ENCODE measurements at regions not wholly inside any gene's neighbourhood (a gene's known extent, or its start where the extent isn't known, plus 50 kb on each side); places are given as distances from the start of the nearest gene placed in this dataset.

DNA sequence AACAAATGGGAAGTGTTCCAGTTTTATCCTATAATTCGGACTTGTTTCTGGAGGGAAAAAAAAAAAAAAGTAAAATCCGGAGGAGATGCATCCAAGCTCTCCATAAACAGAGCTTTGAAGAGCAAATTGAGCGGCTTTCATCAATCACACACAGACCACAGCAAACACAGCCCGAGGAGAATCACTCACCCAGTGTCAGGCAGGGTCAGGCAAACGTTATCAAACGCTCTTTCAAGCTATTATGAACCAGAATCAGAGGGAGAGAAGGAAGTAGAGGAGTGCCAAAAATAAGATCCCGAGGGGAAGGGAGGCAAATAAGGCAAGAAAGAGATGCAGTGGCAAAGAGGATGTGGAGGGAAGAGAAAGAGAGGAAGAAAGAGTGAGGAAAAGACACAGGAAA, 188.3 kb upstream of the CAMK1G start:
- DNase-seq = no peak

- DNase-seq = no peak
Measured at GRCh38 chr1:209397371-209397770, 186.1 kb upstream of the CAMK1G start.

DNA sequence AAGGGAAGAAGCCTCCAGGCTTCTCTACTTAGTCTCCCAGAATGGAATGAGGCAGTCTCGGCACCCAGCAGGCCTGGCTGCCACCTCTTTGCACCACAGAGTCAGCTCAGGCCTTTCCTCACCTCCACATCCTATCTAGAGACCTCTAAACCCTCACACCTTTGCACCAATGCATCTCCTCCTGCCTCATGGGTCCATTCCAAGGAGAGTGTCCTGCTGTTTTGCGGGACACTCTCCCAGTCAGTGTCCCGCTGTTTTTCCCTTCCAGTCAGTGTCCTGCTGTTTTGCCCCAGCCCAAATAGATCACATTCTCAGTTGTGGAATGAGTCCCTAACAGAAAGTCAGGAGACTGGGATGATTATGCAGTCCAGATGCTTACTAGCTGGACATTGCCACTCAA, 185.6 kb upstream of the CAMK1G start:
- DNase-seq = no peak

DNA sequence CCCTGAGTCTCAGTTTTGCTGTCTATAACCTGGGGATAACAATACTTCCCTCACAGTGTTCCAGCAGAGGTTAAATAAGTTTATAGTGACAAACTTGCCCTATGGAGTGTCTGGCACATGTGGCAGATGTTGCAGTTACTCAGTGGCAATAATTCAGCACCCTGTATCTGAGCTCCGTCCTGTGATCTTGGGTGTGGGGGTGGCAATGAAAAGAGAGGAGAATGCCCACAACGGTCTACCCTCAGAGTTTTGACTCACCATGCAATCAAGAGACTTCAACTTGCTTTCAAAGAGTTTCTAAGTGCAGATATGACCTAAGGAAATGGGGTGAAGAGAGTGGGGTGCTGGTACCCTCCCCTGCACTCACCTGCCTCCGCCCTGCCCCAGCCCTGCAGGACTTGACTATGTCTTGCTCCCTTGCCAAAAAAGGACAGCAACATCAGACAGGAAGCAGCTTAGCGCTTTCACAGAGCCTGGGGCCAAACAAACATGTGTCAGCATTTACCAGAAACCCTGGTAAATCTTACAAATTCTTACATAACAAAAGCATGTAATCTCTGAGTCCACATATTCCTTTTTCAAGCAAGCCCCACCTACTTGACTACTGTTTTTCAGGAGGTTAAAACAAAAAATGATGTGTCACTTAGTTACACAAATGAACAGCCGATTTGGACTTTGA, 185.1 kb upstream of the CAMK1G start:
- DNase-seq = no peak

GRCh38 chr1:209399800-209400199, 183.7 kb upstream of the CAMK1G start:
- DNase-seq = no peak

GRCh38 chr1:209400351-209401220, 182.9 kb upstream of the CAMK1G start:
- no peak for DNase-seq

DNA sequence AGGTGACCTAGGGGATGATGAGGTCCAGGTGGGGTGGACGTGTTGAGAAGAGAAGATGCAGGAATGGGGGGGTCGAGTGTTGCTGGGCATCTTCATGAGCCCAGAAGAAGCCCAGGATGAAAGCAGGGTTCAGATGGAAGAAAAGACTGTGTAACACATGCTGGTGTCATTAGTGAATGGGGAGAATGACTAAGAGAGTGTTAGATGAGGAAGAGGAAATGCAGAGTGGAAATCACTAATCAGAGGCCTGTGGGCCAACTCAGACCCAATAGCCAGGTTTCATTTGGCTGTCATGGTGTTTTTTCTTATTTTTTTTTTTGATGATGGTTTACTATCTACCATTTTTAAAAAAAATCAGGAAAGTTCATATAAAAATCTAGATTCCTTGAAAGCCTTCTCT, 180.8 kb upstream of the CAMK1G start:
- no peak for DNase-seq

DNA sequence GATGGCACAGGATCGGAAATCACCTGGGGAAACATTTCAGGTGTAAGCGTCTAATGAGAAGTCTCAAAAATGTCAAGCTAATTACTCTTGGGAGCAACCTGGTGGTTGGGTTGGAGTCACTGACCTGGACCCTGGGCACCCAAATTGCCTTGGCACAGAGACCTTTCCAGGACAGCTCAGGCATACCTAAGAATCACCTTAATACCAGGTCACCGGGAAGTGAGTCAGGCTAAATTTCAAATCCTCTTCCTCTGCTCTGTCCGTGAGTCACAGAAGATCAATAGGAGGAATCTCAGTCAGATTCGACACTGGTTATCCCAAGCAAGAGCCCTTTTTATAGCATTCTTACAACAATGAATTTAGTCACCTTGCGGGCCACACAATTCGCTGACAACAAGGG, 179.6 kb upstream of the CAMK1G start:
- no peak for DNase-seq

- no peak for DNase-seq
Measured at GRCh38 chr1:209404577-209404976, 178.9 kb upstream of the CAMK1G start.

GRCh38 chr1:209405183-209405814, 178.2 kb upstream of the CAMK1G start:
- no peak for DNase-seq

- no peak for DNase-seq
Measured at GRCh38 chr1:209406168-209406567, 177.3 kb upstream of the CAMK1G start.

- no peak for DNase-seq
Measured at GRCh38 chr1:209406595-209406994, 176.9 kb upstream of the CAMK1G start.

GRCh38 chr1:209409780-209410179, 173.7 kb upstream of the CAMK1G start:
- no peak for DNase-seq

DNA sequence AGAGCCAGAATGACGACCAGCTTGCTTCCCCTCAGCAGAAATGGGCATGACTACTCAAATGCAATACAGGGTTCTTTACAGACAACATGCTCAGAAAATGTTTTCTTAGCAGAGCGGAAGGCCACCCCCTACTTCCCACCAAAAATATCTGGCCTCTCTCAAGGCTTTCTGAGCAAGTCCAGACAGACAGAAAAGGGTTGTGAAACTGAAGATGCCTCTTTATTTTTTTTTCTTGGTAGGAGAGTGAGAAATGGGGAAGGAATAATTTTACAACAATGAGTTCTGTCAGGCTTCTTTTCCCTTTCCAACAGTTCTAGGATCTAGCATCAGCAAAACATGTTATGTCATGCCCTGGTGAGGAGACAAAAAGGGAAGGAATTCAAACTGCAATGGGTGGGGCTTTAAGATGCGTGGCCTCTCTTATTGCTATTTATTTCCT, 172.0 kb upstream of the CAMK1G start:
- DNase-seq = peak; percentile 61

GRCh38 chr1:209412036-209412435, 171.5 kb upstream of the CAMK1G start:
- no peak for DNase-seq

DNA sequence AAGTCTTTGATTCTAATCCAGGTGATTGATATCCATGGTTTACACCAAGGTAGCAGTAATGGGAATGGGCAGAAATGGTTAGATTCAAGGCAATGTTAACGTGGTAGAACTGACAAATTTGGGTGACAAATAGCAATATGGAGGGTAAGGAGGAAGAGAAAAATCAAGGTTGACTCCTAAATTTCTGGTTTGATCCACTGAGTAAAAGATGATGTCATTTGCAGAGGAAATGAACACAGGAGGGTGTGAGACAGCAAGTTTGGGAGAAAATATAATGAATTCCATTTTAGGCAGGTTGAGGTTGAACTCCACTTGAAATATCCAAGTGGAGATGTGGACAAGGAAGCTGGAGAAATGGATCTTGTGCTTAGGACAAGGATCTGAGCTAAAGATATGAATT, 170.9 kb upstream of the CAMK1G start:
- no peak for DNase-seq

- DNase-seq = no peak
Measured at GRCh38 chr1:209413062-209413461, 170.5 kb upstream of the CAMK1G start.

DNA sequence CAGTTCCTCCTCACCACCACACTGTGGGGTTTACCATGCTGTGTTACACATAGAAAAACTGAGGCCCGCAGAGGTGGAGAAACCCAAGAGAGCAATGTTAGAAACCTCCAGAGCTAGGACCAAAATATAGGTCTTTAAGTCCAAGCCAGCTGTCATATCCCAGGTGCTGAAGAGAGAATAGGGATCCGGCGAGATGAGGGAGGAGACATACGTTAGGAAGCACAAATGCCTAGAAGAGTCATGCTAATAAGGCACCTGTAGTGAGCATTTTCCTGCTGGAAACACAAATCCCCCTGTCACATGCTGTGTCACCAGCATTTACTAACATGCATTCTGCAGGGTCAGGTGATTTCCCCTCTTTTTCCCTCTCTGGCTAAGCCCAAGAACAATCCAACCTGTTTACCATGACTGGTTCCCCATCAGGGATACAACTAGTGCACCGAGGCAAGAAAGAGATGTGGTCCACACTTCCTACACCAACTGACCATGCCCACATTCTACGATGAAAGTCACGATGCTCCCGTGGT, 168.6 kb upstream of the CAMK1G start:
- DNase-seq = no peak

GRCh38 chr1:209416039-209416438, 167.5 kb upstream of the CAMK1G start:
- DNase-seq = peak; percentile 67

DNA sequence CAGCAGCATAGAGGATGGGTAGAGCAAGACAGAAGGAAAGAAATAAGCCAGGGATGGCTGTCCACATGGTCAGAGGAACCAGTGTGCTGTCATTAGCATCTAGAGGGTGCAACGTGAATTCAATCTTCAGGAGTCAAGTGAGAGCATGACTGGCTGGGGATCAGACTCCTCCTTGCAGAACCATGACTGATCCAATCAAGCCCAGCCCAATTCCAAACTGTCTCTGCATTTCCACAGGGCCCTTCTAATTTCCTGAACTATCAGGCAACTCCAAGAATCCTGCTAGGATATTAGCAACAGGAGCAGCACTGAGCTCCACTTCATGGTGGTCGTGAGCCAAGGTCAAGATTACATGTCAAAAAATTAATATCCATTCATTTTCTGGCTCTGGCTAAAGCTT, 166.8 kb upstream of the CAMK1G start:
- no peak for DNase-seq

DNA sequence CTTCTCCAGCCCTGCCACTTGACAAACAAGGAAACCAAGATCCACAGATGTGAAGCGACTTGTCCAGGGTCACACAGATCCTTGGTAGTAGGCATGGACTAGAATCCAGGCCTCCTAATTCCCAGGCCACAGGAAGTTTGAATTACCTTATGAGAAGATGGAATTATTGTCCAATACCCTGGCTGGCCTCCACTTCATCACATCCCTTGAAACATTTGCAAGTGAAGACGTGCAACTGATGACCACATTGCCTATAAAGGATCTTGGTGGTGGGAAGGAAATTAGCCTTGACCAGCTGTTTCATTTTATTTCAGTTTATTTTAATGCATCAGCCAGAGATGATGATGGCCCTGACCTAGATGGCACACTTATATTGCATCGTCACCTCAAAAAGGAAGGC, 165.8 kb upstream of the CAMK1G start:
- no peak for DNase-seq

DNA sequence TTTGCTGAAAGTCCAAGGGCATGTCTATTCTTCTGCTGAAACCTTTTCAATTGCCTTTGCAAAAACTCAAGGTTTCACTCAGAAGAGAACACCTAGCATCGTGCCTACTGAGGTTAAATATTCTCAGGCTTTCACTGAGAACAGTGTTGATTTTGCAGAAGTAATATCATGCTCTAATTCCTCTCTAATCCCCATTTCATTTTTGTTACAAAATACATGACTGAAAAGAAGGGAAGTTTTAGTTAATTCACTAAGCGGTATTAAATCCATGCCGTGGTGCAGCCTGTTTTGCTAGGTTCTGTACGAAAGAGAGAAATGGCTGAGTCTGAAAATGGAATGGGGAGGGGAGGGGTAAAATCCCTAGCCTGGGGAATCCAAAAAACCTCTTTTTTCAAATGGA, 163.2 kb upstream of the CAMK1G start:
- DNase-seq = no peak

- no peak for DNase-seq
Measured at GRCh38 chr1:209421186-209421585, 162.3 kb upstream of the CAMK1G start.

All from DMS79 treated with DMSO at 0.1 percent for 48 hours (cell line).